ENCODE measurements at regions not wholly inside any gene's neighbourhood (a gene's known extent, or its start where the extent isn't known, plus 50 kb on each side); places are given as distances from the start of the nearest gene placed in this dataset.

DNA sequence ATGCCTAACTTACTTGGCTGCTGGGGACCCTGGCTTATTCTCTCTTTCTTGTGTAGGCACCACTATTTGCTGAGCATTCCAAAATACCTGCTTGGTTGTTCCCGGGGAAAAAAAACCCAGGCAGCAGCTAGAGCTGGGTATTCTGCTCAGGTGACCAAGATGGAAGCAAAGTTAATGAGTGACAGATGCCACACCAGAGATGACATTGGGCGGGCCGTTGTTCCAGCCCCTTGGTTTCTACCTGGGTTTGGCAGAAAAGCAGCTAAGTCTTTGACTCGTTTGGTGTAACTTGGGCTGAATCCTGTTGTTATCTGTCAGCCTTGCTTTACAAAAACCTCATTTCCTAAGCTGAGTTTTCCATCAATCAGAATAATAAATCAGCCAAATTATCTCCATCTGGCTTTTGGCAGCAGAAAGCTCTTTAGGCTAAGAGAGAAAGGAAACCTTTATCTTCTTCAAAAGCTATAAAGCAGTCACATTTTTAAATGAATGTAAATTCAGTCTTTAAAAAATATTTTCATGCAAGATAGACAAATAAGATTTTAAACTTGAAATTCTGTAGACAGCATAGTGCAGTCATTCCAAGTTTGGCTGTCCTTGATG lies 202.0 kb upstream of the GMDS start:
- H3K4me3 ChIP-seq (ENCODE audit: low read depth, low read length) = no peak overlapping the region
- TF ChIP-seq, protein P1, sequence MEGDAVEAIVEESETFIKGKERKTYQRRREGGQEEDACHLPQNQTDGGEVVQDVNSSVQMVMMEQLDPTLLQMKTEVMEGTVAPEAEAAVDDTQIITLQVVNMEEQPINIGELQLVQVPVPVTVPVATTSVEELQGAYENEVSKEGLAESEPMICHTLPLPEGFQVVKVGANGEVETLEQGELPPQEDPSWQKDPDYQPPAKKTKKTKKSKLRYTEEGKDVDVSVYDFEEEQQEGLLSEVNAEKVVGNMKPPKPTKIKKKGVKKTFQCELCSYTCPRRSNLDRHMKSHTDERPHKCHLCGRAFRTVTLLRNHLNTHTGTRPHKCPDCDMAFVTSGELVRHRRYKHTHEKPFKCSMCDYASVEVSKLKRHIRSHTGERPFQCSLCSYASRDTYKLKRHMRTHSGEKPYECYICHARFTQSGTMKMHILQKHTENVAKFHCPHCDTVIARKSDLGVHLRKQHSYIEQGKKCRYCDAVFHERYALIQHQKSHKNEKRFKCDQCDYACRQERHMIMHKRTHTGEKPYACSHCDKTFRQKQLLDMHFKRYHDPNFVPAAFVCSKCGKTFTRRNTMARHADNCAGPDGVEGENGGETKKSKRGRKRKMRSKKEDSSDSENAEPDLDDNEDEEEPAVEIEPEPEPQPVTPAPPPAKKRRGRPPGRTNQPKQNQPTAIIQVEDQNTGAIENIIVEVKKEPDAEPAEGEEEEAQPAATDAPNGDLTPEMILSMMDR (IDR thresholded peaks at IDR 0.05; ENCODE audit: control insufficient read depth, extremely low read depth, insufficient read depth) = no peak

DNA sequence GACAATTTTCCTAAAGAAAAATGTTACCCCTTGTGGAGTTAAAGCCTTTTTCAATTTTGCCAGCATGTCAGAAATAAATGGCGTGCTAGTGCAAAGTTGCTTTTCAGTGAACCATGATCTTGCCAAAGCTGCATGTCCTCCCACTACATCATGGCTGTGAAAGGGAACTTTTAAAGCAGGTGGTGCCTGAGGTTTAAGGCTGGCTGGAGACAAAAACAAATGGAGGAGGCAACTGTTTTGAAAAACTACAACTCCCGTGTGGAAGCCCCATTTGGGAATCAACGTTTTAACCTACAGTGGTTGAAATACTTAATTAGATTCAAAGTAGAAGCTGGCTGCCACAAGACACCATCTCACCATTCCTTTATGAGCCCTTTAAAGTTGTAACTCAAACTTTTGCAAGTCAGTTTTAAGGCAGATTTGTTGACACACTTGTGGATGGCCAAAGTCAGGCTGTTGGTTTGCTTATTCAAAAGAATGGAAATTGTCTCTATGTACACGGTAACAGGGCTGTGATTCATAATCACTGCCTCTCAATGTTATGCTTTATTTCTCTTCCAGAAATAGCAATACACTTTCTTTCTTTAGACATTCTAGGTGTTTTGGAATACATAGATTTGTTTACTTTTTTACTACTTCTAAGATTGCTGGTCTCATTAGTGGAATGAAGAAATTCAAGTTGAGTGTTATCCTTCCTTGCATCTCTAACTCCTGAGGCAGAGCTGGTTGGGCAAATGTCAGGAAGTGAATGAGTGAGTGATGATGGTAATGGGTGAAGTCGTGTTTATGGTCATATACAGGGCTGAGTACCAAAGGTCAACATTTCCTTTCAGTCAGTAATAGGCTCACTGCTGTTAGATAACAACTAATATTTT lies 196.4 kb upstream of the GMDS start:
- H3K4me3 ChIP-seq (ENCODE audit: low read depth, low read length) = no peak overlapping the region
- DNase-seq (ENCODE audit: low read depth) = no peak
- TF ChIP-seq, protein P1 (IDR thresholded peaks at IDR 0.05; ENCODE audit: control insufficient read depth, extremely low read depth, insufficient read depth) = no peak

More for the DNA sequence above, 202.0 kb upstream of the GMDS start:
- DNase-seq (ENCODE audit: low read depth) = no peak

DNA sequence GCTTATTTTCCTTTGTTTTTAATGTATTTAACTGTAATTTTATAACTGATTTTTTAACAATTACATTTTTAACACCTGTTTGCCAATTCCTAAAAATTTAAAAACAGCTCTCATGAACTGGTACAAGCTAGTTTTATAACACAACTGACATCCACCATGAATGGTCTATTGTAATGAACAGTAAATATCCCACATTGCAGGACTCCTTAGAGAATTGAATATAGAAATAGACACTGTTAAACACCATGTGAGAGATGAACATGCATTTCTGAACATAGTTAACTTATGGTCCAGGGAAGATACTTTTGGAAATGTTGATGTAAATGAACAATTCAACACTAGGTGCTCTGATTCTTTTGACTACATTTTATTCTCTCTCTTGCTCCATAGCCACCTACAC lies 195.1 kb upstream of the GMDS start:
- no peak for DNase-seq (ENCODE audit: low read depth)
- TF ChIP-seq, protein P1 (IDR thresholded peaks at IDR 0.05; ENCODE audit: control insufficient read depth, extremely low read depth, insufficient read depth) = no peak
- no peak overlapping the region for H3K4me3 ChIP-seq (ENCODE audit: low read depth, low read length)

DNA sequence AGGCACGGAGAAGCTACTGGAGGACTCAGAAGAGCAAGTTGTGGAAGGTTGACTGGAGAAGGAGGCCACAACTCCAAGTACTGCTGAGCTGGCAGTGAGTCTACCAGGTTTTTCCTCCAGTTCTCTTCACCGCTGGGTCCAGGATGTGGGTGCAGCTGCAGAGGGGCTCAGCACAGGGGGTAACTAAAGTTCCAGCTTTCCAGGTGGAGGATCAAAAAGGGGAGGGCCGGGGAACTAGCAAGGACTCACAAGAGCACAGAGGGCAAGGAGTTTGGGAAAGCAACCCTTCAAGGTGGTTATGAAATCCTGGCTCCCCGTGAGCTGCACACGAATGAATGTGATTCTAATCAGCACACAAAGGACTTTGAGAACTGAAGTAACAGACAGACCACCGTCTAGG lies 194.2 kb upstream of the GMDS start:
- TF ChIP-seq, protein P1 (IDR thresholded peaks at IDR 0.05; ENCODE audit: control insufficient read depth, extremely low read depth, insufficient read depth) = no peak
- no peak for DNase-seq (ENCODE audit: low read depth)
- H3K4me3 ChIP-seq (ENCODE audit: low read depth, low read length) = no peak overlapping the region

DNA sequence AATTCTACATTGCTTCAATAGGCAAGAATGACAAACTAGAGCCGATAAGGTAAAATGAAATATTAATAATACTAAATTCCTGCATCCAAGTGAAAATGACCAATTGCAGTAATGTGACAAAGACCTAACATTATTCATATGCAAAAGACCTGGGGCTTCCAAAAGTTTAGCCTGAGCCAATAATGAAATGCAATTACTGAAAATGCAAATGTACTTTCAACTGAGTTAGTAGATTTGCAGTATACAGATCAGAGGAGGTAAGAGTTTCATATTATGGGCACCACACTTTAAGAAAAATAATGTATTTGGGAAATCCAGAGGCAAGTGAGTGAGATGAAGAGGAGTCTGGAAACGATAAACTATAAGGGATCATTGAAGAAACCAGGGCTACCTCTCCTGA lies 193.7 kb upstream of the GMDS start:
- no peak overlapping the region for H3K4me3 ChIP-seq (ENCODE audit: low read depth, low read length)
- TF ChIP-seq, protein P1 (IDR thresholded peaks at IDR 0.05; ENCODE audit: control insufficient read depth, extremely low read depth, insufficient read depth) = no peak
- DNase-seq (ENCODE audit: low read depth) = no peak

DNA sequence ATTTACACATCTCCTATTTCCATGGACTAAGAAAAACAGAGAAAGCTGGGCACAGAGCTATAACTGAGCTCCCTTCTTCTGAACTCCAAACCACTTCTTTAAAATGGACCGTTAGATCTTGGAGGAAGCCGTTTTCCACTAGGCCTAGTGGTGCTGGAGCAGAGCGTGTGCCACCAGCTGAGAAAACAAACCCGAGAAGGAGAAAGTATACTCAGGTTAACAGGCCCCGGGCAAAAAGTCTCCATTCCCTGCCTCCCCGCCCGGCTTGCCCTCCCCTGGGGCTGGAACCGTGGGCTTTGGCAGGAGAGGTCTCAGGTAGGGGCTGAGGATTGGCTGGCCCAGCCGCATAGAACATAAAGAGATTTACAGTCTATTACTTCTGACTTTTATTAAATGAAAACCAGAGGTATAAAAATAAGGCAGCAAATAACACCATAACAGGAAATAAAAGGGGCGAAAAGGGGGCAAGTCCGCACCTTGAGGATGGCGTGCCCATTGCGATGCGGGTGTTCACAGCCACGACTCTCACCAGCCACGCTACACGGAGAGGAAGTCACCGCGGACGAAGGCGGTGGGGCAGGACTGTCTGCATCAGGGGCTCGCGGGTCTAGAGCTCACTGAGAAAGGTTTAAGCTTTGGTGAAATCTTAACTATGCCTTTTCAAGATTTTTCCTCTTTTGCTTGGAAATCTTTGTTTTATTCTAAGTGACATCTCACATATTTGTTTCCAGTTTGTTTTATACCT lies 191.2 kb upstream of the GMDS start:
- no peak overlapping the region for H3K4me3 ChIP-seq (ENCODE audit: low read depth, low read length)
- no peak for DNase-seq (ENCODE audit: low read depth)
- TF ChIP-seq, protein P1 (IDR thresholded peaks at IDR 0.05; ENCODE audit: control insufficient read depth, extremely low read depth, insufficient read depth) = no peak

Data from LNCaP clone FGC (cell line).